Calu3 (cell line): ENCODE measurements at regions not wholly inside any gene's neighbourhood (a gene's known extent, or its start where the extent isn't known, plus 50 kb on each side); places are given as distances from the start of the nearest gene placed in this dataset.

ENCODE experiments used
- BruUV-seq: library from RNA; stranded (reverse); fragments of 400-500 nt; replicated peaks from 2 replicates; lab custom pipeline; 2021; lab: Mats Ljungman, UMichigan
- CTCF ChIA-PET: fragments of 300-600 bp; sonication (Branson Sonifier 250); formaldehyde crosslinking; loops from one replicate; lab custom pipeline; 2022; ENCODE audit warnings: antibody characterized with exemption; lab: Charles Lee
- DNase-seq: peaks from one replicate; pipeline ENCODE4 v3.0.0; 2022
- H3K27ac Mint-ChIP-seq: one replicate; pipeline ENCODE4 v1.8.0; 2022; ENCODE audit warnings: mixed read lengths; ENCODE audit not compliant: unreplicated experiment
- H3K27me3 Mint-ChIP-seq: one replicate; pipeline ENCODE4 v1.8.0; 2022; ENCODE audit warnings: mixed read lengths; ENCODE audit not compliant: unreplicated experiment
- H3K36me3 Mint-ChIP-seq: one replicate; pipeline ENCODE4 v1.8.0; 2022; ENCODE audit warnings: mild to moderate bottlenecking, moderate library complexity, mixed read lengths; ENCODE audit not compliant: insufficient read depth, unreplicated experiment
- H3K4me1 Mint-ChIP-seq: one replicate; pipeline ENCODE4 v1.8.0; 2022; ENCODE audit warnings: mild to moderate bottlenecking, low read depth, mixed read lengths; ENCODE audit not compliant: unreplicated experiment
- H3K4me3 Mint-ChIP-seq: one replicate; pipeline ENCODE4 v1.8.0; 2022; ENCODE audit warnings: mild to moderate bottlenecking, low read depth, moderate library complexity, mixed read lengths; ENCODE audit not compliant: unreplicated experiment
- H3K9me3 Mint-ChIP-seq: one replicate; pipeline ENCODE4 v1.8.0; 2022; ENCODE audit warnings: low read depth, mixed read lengths; ENCODE audit not compliant: unreplicated experiment
- intact Hi-C: fragments of 100-400 bp; cut with micrococcal nuclease; formaldehyde crosslinking; loops from one replicate; pipeline ENCODE4 v1.10.0; 2022; ENCODE audit not compliant: unreplicated experiment
- TF ChIP-seq, protein P1 (sequence below): fragments of 200-600 bp; IDR thresholded peaks from one replicate; pipeline ENCODE4 v1.8.0; 2022; ENCODE audit warnings: antibody characterized with exemption; ENCODE audit not compliant: unreplicated experiment

DNA sequence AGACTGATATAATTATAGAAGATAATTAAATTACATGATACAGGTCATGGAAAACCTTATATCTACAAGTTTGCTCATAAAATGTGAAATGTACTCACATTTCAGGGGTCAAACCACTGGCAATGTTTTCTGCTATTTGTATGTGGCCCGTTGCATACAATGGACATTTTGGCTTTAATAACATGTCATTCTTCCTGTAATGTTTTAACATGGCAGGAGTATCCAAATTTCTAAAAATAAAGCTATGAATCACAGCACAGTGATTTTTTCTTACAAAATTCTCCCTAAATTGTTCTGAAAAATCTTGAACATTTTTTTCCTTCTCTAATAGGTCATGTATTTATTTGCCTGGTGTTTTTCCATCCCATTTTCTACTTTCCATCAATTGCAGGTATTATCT lies 305.7 kb downstream of the SMOC2 start:
- Mint-ChIP-seq H3K4me1 (peaks cover 20% of the 10 kb centered on the region), H3K27me3 (no peaks in the 10 kb centered on the region), H3K27ac (no peak overlapping the region), H3K36me3 (no peaks in the 10 kb centered on the region), H3K9me3 (no peaks in the 10 kb centered on the region), H3K4me3 (no peak overlapping the region)
- no TSS peak for BruUV-seq
- TF ChIP-seq, protein P1, sequence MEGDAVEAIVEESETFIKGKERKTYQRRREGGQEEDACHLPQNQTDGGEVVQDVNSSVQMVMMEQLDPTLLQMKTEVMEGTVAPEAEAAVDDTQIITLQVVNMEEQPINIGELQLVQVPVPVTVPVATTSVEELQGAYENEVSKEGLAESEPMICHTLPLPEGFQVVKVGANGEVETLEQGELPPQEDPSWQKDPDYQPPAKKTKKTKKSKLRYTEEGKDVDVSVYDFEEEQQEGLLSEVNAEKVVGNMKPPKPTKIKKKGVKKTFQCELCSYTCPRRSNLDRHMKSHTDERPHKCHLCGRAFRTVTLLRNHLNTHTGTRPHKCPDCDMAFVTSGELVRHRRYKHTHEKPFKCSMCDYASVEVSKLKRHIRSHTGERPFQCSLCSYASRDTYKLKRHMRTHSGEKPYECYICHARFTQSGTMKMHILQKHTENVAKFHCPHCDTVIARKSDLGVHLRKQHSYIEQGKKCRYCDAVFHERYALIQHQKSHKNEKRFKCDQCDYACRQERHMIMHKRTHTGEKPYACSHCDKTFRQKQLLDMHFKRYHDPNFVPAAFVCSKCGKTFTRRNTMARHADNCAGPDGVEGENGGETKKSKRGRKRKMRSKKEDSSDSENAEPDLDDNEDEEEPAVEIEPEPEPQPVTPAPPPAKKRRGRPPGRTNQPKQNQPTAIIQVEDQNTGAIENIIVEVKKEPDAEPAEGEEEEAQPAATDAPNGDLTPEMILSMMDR = no peak
- CTCF ChIA-PET = no interaction called here
- intact Hi-C loops = no loop called here
- no peak for DNase-seq

DNA sequence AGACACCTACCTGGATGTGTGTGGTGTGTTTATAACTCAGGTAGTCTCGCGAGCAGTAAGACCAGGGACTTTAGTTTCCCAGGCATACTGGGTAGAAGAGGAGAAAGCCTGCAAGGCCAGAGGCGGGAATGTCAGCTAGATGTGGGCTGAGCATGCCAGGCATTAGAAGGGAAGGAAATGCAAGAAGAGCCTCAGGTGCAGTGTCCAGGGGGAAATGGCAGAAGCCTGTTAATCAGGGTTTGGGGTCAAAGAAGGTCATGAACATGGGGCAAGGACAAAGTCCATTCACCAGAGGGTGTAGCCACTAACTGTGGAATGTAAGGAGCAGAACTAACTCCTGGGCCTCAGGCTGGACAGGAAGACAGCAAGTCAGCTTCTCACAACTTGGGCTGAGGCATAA lies 305.0 kb downstream of the SMOC2 start:
- Mint-ChIP-seq H3K27ac (no peak overlapping the region), H3K36me3 (no peaks in the 10 kb centered on the region)

DNA sequence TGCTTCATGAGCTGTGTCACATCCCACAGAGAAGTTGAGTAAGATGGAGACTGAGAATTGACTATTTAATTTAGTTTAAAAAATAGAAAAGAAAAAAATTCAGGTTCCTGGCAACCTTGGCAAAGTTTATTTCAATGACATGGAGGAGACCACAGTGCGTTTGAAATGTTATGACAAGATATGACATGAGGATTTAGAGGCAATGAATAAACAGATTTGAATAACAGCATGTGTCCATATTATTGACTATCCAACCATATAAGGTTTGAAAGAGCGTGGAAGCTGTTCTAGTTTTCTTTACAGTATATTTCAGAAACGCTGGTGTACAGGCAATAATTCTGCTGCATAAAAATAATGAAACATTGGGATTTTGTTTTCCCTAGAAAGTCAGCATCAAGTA lies 303.9 kb downstream of the SMOC2 start:
- no peaks in the 10 kb centered on the region for H3K9me3 Mint-ChIP-seq
- no peak for DNase-seq
- no peak overlapping the region for H3K27ac Mint-ChIP-seq
- TF ChIP-seq, protein P1 = no peak
- no peaks in the 10 kb centered on the region for H3K36me3 Mint-ChIP-seq
- peaks cover 20% of the 10 kb centered on the region for H3K4me1 Mint-ChIP-seq
- H3K27me3 Mint-ChIP-seq = no peaks in the 10 kb centered on the region
- intact Hi-C loops = no loop called here
- no TSS peak for BruUV-seq
- no peak overlapping the region for H3K4me3 Mint-ChIP-seq
- CTCF ChIA-PET = interaction anchor here (0.6 kb wide), 1 partner anchor 122 kb away, joined by 9 read pairs; no protein-coding TSS in a partner anchor

More for the DNA sequence above, 305.0 kb downstream of the SMOC2 start:
- H3K4me1 Mint-ChIP-seq = peaks cover 20% of the 10 kb centered on the region
- intact Hi-C loops = no loop called here
- TF ChIP-seq, protein P1 = no peak
- BruUV-seq = no TSS peak
- H3K27me3 Mint-ChIP-seq = no peaks in the 10 kb centered on the region
- CTCF ChIA-PET = no interaction called here
- H3K9me3 Mint-ChIP-seq = no peaks in the 10 kb centered on the region
- peak; percentile 9 for DNase-seq
- no peak overlapping the region for H3K4me3 Mint-ChIP-seq

DNA sequence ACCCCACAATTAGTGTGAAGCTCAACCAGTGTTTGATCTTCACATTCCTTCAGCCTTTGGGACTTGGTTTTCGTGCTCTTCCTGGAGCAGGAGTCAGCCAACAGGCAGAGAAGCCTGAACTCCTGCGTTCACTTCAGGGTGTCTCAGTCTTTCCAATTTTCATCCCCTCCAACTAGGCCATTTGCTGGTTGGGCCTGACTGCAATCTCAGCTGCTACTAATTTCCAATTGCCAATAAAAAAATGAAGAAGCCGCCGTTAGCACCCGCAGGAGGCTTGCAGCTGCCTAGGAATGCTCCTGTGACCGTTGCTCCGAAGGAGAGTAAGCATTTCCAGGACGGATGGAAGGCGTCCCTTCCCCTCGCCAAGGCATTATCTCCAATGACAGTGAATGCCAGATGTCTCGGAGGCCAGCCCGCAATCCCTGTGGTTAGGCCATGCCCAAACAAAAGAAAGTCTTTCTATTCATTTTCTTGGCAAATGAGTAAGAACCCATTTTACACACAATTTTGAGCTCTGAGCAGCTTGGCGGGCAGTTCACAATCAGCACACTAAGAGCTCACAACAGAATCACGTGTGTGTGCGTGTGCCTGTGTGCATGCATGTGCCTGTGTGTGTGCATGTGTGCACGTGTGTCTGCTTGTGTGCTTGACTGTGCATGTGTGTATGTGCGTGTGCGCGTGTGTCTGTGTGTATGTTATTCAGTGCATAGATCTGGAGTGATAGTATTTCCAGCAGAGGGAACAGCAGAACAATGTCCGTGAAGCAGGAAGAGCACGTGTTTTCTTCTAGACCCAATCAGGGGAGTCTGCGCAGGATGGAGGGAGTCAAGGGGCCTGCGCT lies 301.2 kb downstream of the SMOC2 start:
- CTCF ChIA-PET = no interaction called here
- no peaks in the 10 kb centered on the region for H3K36me3 Mint-ChIP-seq
- no TSS peak for BruUV-seq
- DNase-seq = no peak
- no peak overlapping the region for H3K27ac Mint-ChIP-seq
- H3K27me3 Mint-ChIP-seq = no peaks in the 10 kb centered on the region
- H3K4me1 Mint-ChIP-seq = peaks cover 16% of the 10 kb centered on the region
- H3K4me3 Mint-ChIP-seq = no peak overlapping the region
- H3K9me3 Mint-ChIP-seq = no peaks in the 10 kb centered on the region
- intact Hi-C loops = no loop called here
- TF ChIP-seq, protein P1 = no peak
